Stimulated activated CD8-positive, alpha-beta memory T cell treated with anti-CD3 and anti-CD28 coated beads, Interleukin-15, amount 100 ng/mL, for 48 hours (primary cell): ENCODE measurements at regions not wholly inside any gene's neighbourhood (a gene's known extent, or its start where the extent isn't known, plus 50 kb on each side); places are given as distances from the start of the nearest gene placed in this dataset.

Experiments used
- DNase-seq, 2 donors: peaks; one replicate each; pipeline ENCODE4 v3.0.0-alpha.2; 2020; ENCODE audit warnings: low read depth in 2 of 2

DNA sequence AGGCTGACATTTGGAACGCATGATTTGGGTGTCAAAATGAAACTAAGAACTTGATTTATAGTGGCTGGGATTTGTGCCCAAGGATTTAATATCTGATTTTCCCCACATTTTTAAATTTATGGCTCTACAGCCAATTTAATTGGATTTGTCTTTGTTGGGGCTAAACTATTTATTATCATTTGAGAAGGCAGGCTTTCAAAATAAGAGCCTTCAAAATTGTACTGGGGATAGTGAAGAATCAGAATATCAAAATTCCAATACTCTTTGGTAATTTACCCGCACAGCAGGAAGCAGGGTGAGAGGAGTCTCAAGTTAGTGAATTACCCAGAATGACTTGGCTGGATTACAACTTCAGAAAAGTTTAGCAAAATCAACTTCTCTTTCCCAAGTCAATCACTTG lies 278.1 kb downstream of the LRATD1 start:
- no peak for DNase-seq

DNA sequence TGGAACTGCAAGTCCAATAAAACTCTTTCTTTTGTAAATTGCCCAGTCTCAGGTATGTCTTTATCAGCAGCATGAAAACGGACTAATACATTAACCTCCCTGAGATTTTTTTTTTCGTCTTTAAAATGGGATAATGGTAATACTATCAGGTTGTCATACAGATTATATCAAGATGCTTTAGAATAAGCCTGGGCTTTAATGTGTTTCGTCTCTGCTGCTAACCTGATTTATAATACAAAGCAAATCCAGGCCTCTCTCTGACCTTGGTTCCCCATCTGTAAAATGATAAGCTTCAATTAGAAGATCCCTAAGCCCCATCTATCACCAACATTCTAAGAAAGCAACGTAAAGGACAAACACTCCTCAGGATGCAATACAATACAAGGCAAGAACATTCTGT lies 283.5 kb downstream of the LRATD1 start:
- no peak for DNase-seq

DNA sequence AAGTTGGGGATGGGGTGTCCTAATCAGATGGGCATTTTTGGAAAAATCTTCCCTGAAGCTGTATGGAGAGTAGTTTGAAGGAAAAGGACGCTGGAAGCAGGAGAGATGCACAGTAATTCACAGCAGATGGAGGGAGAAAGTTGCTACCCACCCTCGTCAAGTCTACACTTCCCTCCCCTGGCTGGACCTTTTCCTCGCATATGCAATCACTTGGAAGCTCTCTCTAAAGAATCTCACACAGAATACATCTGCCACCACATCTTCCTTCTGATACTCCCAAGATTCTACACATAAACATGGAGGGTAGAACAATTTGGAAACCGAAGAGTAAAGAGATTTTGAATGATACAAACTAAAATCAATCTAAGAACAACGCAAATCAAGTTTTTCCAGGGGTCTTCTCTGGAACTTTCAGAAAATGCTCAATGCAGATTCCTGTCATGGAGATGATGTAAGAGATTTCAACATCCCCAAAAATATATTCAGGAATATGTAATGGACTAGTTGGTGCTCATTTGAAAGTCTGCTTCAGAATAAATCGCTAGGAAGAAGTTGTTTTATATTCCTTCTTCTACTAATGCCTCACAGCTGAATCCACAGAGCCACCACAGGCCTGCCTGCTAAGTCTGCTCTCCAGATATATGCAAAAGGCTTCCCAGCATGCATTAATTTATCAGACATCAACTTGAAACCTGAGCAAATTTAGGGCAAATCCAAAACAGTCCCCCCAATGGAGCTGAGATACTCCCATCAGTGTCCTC lies 291.5 kb downstream of the LRATD1 start:
- DNase-seq, result no peak

DNA sequence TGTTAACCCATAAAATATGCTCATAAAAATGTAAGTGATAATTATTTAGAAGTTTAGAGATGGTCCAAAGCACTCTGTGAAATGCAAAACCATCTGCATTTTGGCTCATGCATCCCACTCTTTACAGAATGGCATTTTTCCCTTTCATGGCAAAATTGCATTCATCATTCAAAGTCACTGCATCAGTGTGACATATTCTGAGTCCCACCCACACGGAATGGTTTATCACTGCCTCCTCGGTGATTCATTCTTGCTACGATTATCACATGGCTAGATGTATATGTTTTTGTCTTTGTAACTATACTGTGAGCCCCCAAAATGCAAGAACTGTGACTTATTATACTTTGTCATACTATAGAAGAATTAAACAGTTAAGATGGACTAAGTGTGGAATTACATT lies 293.0 kb downstream of the LRATD1 start:
- DNase-seq, result no peak

DNA sequence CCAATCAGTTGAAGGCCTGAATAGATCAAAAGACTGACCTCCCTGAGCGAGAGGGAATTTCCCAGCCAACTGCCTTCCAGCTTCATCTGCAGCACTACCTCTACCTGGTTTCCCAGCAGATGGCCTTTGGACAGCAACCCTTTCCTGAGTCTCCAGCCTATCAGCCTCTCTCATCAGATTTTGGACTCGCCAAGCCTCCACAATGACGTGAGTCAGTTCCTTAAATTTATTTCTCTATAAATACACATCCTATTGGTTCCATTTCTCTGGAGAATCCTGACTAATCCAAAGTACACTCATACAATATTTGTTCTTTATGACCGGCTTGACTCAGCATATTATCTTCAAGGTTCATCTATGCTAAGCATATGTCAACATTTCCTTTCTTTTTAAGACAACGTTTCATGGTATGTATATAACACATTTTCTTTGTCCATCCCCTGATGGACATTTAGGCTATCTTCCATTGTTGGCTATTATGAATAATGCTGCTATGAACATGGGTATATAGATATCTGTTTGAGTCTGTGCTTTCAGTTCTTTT lies 294.6 kb downstream of the LRATD1 start:
- no peak for DNase-seq

DNA sequence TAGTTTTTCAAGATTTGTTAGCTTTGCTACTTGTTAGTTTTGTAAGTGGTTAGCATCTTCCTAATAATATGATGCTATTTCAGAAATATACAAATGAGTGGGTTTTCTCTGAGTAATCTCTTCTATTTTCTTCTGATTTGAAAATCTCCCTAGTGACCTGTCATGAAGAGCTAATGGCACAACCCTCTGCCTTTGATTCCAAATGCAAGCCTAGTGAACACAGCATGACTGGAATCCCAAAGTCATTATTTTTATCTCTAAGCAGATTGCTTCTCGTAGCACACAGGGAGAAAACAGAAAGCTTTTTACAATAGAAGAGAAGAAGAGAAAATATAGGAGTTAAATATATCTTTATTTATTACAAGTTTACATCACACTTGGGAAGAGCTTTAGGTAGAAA lies 295.5 kb downstream of the LRATD1 start:
- no peak for DNase-seq

DNA sequence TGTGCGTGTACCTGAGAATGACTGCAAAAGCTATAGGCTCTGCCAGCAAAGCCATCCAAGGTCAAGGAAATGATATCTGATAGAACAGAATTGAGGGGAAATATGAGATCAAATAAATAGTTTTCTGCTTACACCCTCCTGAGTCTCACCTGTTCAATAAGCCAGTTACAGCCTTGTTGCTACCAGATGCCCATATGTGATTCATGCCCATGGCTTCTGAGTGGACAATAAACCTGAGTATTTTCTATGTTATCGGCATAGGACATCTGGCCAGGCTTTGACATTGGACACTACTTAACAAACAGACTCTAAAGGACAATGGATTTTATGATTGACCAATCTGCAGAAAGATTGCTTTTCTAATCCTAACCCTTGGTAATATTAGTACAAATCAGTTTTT lies 297.9 kb downstream of the LRATD1 start:
- no peak for DNase-seq

DNA sequence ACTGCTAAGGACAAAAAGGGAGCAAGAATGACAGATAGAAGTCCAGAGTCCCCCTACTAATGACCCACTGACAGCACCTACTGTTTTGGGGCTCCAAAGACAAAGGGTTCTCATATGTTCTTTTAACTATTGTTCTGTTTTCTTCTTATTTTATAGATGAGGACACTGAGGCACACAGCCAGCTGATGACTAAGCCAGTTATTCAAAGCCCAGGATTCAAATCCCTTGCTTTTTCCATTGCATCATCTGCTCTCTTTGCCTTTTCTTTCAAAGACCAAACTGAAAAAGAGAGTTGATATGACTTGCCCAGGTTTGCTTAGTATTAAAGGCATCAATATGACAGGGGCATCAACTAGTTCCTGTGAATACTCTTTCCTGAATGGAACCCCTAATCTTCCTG lies 299.8 kb downstream of the LRATD1 start:
- no peak for DNase-seq

DNA sequence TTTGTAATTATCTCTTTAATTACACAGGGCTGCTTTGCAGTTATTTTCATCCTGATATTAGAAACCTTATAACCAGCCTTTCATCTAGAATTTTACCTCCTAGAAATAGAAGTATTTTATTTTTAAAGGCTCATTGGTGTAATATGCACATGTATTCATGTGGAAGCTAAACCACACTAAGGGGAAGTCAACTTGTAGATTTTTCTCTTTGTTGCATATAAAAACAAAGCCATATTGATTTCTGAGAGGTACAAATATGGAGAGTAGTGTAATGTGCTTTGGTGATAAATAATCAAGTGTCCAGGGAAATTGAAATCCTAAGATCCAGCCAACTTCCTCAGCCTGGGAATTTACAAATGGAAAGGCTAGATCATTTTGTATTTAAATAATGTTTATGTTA lies 301.2 kb downstream of the LRATD1 start:
- no peak for DNase-seq

DNA sequence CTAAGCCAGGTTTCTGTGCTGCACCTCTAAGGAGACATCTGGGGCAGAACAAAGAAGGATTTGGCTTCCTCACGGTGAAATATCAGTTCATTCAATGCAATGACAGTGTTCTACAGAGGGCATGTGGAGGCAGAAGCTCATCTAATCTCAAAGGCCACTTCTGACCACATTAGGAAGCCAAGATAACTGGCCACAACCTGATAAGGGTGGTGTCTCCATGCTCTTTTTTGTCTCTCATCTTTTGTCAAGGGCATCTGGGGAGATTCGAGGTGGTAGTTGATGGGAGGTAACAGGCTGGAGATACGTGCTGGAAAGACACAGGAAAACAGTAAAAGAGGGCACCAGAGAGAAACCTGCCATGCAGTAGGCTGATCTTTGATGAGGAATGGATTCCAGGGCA lies 303.9 kb downstream of the LRATD1 start:
- DNase-seq, result no peak

DNA sequence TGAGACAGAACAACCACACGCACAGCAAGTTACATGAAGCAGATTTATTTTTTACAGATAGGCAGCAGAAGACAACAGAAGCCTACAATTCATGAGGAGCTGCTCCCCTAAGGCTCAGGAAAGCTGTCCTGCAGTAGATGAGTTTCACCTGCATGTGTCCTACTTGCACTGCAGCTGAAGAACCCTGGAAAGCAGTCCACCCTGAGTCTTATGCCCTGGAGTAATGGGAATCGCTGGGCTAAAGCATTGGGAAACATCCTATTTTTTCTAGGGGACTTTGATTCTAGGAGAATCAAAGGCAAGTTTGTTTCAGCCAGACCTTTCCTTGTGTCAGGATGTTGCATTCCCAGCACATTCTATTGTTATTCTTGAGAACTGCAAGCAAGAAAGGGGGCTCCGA lies 304.8 kb downstream of the LRATD1 start:
- no peak for DNase-seq

DNA sequence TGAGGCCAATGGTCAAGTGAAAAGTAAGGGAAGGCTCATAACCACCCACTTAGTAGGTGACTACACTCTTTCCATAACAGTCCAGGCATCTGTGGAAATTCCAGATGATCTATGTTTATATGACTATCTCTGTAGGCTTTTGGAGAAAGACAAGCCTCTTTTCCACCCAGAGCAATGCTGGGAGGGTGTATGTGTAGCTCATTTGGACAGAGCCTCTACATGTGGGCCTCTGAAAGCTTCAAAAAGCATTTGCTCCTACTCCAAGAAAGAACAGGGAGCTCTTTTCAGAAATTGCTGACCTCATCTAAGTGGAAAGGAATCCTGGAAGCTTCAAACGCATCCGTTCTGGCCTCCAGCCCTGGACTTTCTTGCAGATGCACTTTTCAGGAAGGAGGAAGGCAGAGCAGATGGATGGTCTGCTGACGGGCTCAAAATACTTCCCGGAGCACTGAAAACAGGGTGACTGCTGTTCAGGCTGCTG lies 308.7 kb downstream of the LRATD1 start:
- DNase-seq, result no peak

DNA sequence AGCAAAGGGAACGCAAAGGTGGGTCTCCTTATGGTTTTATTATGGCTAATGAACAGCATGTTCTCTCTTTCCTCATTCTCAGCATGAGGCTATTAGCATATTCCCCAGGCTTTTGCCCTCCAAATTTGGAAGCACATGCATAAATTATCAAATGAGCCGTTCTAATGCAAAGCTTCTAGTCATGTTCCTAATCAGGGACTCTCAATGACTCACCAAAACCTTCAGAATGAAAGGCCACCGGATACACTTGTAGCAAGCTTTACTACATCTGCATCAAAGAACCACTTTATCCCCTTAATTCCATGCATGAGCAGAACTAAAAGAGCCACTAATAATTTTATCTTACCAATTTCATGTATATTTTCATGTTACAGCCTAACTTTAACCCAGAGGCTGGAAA lies 310.5 kb downstream of the LRATD1 start:
- no peak for DNase-seq

DNA sequence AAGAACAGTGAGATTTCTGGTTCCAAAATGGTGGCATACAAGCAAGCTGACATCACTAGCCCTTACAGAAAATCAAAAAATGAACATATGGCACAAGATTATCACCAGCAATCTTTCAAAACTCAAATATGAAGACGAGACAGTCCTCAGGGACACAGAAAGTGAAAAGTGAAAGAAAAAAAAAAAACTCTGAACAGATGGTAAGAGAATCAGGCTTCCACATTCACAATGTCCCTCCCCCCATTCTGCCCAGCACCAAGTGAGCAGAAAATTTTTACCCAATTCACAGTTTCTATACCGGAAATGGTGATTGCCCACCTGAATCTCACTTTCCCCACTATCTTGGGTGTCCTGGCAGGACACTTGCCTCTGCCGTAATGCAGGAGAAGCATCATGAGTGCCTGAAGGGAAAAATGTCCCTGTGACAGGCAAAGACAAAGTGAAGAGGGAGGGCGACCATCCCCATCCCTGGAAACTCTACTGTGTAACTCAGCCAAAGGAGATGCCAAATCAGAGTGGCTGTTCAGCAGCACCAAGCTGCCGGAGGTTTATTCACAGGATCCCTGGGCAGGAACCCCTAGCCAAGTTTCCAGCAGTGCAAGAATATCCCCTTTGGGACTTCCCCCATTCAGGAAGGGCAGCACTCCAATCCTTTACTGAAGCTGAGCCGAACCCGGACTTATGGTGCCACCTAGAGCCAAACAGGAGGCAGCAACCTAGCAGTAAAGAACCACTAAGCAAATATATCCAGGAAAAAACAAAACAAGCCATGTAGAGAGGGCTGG lies 312.2 kb downstream of the LRATD1 start:
- DNase-seq, result no peak

DNA sequence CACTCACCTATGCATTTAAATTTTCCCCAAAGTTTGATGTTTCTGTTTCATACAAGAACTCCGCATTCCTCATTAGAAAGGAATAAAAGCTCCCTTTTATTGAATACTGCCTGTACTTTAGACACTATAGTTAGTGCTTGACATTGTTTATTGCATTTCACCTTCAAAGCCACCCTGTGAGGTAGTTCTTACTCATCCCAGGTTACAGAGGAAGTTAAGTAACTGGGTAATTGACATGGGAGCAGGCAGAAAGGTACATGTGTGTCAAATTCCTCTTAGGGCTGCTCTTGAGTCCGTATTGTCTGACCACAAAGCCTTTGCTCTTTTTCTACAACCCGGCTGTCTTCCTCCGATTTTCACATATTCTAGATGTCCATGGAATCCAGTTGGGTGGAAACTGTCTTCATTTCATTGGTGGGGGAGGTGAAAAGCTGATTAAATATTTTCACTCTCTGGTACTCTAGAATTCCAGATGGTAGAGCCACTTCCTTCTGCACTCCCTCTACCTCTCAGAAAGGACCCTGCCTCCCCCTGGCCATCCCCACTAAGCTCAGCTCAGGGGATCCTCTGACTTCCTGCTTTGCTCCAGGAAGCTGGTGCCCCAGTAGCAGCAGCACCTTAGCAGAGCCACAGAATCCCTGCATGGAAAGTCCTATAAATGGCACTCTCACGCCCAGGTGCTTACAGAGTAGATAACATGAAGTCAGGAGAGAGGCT lies 319.2 kb downstream of the LRATD1 start:
- no peak for DNase-seq

DNA sequence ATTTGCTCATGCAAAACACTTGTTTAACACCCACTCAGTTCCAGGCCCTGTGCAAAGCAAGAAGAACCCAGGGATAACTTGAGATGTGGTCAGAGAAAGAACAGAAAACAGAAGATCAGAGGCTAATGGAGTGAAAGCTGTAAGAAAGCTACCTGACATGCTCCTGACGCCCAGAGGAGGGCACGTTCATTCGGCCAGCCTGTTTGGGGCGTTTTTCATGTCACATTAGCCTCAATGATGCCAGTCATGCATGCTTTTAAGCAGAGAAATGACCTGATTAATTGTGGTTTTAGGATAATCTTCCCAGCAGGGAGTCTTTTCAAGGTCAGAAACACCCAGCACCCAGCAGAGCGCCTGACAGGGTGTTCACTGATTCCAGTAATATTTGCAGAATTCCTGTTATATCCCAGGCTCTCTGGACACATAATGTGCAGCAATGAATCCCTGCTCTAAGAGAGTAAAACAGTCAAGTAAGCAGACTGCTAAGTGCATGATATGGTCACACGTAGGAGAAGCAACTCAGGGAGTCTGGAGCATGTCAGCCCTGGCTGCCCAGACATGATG lies 320.0 kb downstream of the LRATD1 start:
- no peak for DNase-seq

DNA sequence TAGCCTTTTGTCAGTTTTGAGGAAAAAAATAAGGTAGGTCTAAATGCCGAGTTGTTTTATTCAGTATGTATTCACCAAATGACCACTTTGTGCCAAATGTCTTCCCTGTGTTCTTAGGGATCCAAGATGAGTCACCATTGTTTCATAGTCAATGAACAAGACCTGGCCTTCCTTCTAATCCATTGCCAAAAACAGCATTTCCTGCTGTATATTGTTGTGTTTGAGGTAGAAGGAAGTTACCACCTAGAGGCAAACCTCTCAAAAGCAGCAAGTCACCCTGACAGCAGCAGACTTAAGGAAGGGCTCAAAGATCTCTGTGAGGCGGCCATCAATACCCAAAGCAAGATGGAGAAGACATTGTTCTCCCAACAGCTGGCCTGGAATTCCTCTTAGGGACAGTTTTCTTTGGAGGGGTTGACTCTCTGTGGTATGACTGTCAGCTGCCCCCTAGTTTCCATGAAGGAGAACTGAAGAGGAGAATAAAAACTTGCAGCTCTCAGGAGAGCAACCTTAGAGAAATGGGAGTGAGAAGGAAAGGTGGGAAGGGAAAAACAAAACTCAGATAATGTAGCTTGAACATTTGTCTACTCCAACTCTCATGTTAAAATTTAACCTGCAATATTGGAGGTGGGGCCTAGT lies 328.3 kb downstream of the LRATD1 start:
- DNase-seq, result no peak

DNA sequence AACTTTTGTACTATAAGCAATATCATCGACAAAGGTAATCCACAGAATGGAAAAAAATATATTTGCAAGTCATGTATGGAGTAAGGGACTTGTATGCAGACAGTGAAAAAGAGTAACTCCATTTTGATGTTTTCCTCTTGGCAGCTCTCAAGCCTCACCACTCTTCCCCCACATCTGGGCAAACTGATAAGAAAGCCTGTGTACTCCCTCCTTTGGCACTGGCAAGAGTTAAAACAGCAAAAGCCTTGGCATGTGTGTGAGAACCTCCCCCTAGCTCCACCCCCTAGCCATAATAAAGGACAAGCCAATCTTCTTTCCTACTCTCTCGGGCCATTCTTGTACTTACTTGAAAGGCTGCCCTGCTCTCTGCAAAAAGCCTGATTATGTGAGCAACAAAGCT lies 335.2 kb downstream of the LRATD1 start:
- DNase-seq, result no peak

DNA sequence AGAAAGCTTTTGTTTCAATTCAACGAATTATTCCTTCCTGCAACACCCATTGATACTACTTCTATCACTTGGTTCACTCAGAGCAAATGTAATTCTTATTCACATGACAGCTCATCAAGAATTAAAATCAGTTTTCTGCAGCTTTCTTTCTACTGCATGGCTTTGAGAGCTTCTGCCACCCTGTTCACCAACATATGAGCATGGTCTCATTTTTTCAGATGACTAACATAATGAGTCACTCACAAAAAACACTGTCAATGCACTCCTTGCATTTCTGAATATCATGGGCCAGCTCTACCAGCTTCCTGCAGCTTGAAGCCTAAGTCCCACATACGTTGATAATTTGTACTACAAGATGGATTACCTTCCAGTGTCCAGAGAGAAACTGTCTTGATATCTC lies 342.9 kb downstream of the LRATD1 start:
- no peak for DNase-seq

DNA sequence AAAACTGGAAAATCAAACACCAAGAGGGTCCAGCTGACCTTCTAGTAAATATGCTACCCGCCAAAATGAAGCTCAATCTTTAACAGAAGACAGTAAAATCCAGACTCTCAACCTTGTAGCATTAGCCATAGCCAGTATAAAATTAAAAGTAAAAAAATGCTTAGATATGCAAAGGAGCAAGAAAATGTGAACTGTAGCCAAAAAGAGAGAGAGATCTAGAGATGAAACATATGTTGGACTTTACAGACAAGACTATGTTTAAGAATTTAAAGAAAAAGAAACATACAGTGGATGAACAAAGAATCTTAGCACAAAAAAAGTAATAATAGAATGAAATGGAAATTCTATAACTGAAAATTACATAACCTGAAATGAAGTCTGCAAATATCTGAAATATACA lies 344.5 kb downstream of the LRATD1 start:
- DNase-seq, result no peak

DNA sequence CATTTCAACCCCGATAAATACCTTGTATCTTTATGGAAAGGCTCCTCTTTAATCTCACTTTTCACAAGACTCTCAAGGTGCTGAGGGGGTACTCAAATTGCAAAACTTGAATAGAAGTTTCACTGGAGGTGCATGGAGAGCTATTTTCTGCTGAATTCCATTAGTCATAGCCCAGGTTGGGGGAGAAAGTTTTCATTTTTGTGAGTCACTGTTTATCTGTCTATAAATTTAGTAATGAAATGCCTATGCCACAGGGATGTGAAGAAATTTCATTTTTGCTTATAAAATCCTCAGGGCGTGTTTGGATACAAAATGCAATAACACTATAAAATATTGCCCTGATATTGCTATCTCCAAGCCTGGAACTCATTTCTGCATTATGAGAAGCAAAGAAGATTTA lies 346.3 kb downstream of the LRATD1 start:
- no peak for DNase-seq

DNA sequence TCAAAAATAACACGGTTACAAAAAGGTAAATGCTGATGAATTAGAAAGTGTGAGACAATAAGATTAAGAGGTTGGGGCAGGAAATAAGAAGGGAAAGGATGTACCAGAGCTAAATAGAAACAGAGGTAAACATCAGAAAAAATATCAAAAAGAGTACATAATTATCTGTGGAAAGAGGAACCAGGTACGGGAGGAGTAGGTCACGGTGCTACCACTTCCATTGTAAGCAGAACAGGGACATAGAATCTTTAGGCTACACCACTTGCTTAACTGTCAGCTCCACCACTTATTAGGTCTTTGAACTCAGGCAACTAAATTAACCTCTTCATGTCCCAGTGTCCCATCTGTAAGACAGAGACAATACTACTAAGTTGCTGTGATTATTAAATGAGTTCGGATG lies 350.3 kb downstream of the LRATD1 start:
- no peak for DNase-seq
